Testis (tissue), 2 donors: ENCODE measurements at regions not wholly inside any gene's neighbourhood (a gene's known extent, or its start where the extent isn't known, plus 50 kb on each side); places are given as distances from the start of the nearest gene placed in this dataset.

Experiments
- DNase-seq: peaks from one replicate; pipeline ENCODE4 v3.0.0-alpha.2; 2019
- H3K27ac ChIP-seq, 2 donors: fragments of 200-600 bp; sonication (generic); one replicate each; pipeline ENCODE4 v1.5.1; 2019
- H3K27me3 ChIP-seq: fragments of 200-600 bp; sonication (generic); one replicate; pipeline ENCODE4 v1.5.1; 2019
- H3K36me3 ChIP-seq: fragments of 200-600 bp; sonication (generic); one replicate; pipeline ENCODE4 v1.5.1; 2017; ENCODE audit warnings: low read depth; ENCODE audit errors: missing control alignments
- H3K4me1 ChIP-seq: fragments of 200-600 bp; sonication (generic); one replicate; pipeline ENCODE4 v1.5.1; 2019
- H3K4me3 ChIP-seq, 2 donors: fragments of 200-600 bp; sonication (generic); one replicate each; pipeline ENCODE4 v1.5.1; 2017 to 2019
- H3K9me3 ChIP-seq: fragments of 200-600 bp; sonication (generic); one replicate; pipeline ENCODE4 v1.5.1; 2017
- POLR2A ChIP-seq: fragments of 450-650 bp; IDR thresholded peaks from one replicate; pipeline ENCODE4 v1.6.1; 2017; ENCODE audit warnings: antibody characterized with exemption, mild to moderate bottlenecking, moderate library complexity
- WGBS, 2 donors: methylation state at CpG; one replicate each; pipeline ENCODE4 v1.1.5; 2018; 5-methylcytosine and 5-hydroxymethylcytosine counted together
- intact Hi-C: fragments of 100-400 bp; cut with DNase I; formaldehyde crosslinking; loops from one replicate; pipeline ENCODE4 v1.15.1; 2023; ENCODE audit warnings: low total_unique reads
- TF ChIP-seq, protein P1 (sequence below), 3 experiments: fragments of 450-650 bp in 2 of 3; fragments of 200-600 bp in 1 of 3; sonication (generic) in 1 of 3; IDR thresholded peaks; one replicate each; pipeline ENCODE4 v1.5.1; 2016 to 2019; ENCODE audit warnings: antibody characterized with exemption in 3 of 3, mild to moderate bottlenecking in 2 of 3, moderate library complexity in 1 of 3

DNA sequence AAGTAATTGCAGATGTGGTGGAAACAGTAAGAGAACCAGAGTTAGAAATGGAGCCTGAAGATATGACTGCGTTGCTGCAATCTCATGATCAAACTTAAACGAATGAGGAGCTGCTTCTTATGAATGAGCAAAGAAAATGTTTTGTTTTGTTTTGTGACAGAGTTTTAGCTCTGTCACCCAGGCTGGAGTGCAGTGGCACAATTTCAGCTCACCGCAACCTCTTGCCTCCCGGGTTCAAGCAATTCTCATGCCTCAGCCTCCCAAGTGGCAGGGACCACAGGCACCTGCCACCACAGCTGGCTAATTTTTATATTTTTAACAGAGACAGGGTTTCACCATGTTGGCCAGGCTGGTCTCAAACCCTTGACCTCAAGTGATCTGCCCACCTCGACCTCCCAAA is 53.3 kb upstream of the NFASC start:
- H3K9me3 ChIP-seq, result no peaks in the 10 kb centered on the region
- H3K27me3 ChIP-seq, result no peaks in the 10 kb centered on the region
- DNase-seq, result no peak
- WGBS, 2 donors, result 91 to 97% methylated on average over 5 of the region's 5 CpGs
- H3K36me3 ChIP-seq, result no peaks in the 10 kb centered on the region
- peaks cover 4% of the 10 kb centered on the region for H3K4me1 ChIP-seq
- intact Hi-C loops, result no loop called here
- TF ChIP-seq, protein P1, sequence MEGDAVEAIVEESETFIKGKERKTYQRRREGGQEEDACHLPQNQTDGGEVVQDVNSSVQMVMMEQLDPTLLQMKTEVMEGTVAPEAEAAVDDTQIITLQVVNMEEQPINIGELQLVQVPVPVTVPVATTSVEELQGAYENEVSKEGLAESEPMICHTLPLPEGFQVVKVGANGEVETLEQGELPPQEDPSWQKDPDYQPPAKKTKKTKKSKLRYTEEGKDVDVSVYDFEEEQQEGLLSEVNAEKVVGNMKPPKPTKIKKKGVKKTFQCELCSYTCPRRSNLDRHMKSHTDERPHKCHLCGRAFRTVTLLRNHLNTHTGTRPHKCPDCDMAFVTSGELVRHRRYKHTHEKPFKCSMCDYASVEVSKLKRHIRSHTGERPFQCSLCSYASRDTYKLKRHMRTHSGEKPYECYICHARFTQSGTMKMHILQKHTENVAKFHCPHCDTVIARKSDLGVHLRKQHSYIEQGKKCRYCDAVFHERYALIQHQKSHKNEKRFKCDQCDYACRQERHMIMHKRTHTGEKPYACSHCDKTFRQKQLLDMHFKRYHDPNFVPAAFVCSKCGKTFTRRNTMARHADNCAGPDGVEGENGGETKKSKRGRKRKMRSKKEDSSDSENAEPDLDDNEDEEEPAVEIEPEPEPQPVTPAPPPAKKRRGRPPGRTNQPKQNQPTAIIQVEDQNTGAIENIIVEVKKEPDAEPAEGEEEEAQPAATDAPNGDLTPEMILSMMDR (IDR thresholded peaks at IDR 0.05), result no peak
- TF ChIP-seq POLR2A, result no peak
- H3K27ac ChIP-seq, result no peak overlapping the region
- H3K4me3 ChIP-seq, result no peak overlapping the region

DNA sequence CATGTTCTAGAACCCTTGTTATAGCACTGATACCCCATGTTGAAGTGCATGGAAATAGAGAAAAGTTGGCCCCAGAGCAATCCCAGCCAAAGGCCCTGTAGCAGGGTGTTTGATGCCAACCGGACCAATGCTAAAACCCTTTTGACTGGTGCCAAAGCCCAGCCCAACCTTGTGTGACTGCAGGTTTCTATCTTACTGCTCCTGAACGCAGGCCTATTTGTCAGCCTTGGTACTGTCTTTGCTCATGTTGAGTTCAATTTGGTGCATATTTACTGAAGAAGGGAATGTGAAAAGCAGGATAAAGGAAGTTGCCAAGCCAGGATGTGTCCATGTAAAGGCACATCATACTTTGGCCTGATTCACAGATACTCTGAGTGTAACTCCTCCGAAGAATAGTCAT is 51.7 kb upstream of the NFASC start:
- H3K4me1 ChIP-seq, result peaks cover 4% of the 10 kb centered on the region
- H3K9me3 ChIP-seq, result no peaks in the 10 kb centered on the region
- H3K27ac ChIP-seq, result no peak overlapping the region
- no peak for DNase-seq
- WGBS, 2 donors, result 51 to 85% methylated on average over 3 of the region's 3 CpGs
- no peak for TF ChIP-seq POLR2A
- TF ChIP-seq, protein P1 (IDR thresholded peaks at IDR 0.05), result no peak
- H3K36me3 ChIP-seq, result no peaks in the 10 kb centered on the region
- no peaks in the 10 kb centered on the region for H3K27me3 ChIP-seq
- no peak overlapping the region for H3K4me3 ChIP-seq
- intact Hi-C loops, result no loop called here

DNA sequence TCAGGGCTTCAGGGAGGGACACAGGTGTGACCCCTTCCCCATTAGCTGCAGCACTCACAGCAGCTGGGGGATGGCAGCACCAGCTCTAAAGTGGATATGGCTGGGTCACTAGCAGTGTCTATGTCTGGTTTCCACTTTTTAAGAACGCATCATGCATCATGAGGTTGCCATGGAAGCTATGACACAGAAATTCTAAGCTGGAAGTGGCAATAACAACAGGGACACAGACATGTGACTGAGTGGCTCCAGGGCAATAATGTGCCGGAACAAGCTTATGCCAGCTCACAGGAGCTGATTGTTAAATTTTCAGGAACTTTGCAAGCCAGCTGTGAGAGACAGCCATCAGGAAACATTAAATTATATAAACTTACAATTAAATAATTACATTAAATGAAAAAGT is 51.2 kb upstream of the NFASC start:
- no peak overlapping the region for H3K4me3 ChIP-seq
- no peaks in the 10 kb centered on the region for H3K36me3 ChIP-seq
- intact Hi-C loops, result no loop called here
- no peak overlapping the region for H3K27ac ChIP-seq
- DNase-seq, result no peak
- H3K9me3 ChIP-seq, result no peaks in the 10 kb centered on the region
- no peaks in the 10 kb centered on the region for H3K27me3 ChIP-seq
- peaks cover 4% of the 10 kb centered on the region for H3K4me1 ChIP-seq
- WGBS, 2 donors, result 75 to 85% methylated on average over 2 of the region's 2 CpGs
- no peak for TF ChIP-seq POLR2A
- TF ChIP-seq, protein P1 (IDR thresholded peaks at IDR 0.05), result no peak
